HL-60 (cell line): ENCODE measurements at regions not wholly inside any gene's neighbourhood (a gene's known extent, or its start where the extent isn't known, plus 50 kb on each side); places are given as distances from the start of the nearest gene placed in this dataset.

ENCODE experiments used
- DNase-seq, 2 experiments: peaks; one replicate each; pipeline ENCODE4 v3.0.0-alpha.2; 2010 to 2020; ENCODE audit warnings: low read depth in 1 of 2, low spot score in 1 of 2
- H3K27ac ChIP-seq: fragments of 250-450 bp; sonication (Bioruptor Pico); replicated peaks from 2 replicates; pipeline ENCODE4 v1.5.1; 2020; ENCODE audit warnings: mild to moderate bottlenecking, moderate library complexity
- H3K27me3 ChIP-seq: fragments of 250-450 bp; sonication (Bioruptor Pico); 2 replicates; pipeline ENCODE4 v1.5.1; 2021; ENCODE audit warnings: mild to moderate bottlenecking, moderate library complexity; ENCODE audit not compliant: insufficient read depth, poor library complexity, severe bottlenecking
- H3K4me3 ChIP-seq: replicated peaks from 2 replicates; pipeline ENCODE4 v1.5.1; 2011; ENCODE audit warnings: mild to moderate bottlenecking, control low read depth, low read length; ENCODE audit not compliant: insufficient read depth
- GABPA ChIP-seq: IDR thresholded peaks from 2 replicates; pipeline ENCODE4 v1.6.1; 2012; ENCODE audit warnings: low read depth
- POLR2AphosphoS5 ChIP-seq: IDR thresholded peaks from 2 replicates; pipeline ENCODE4 v1.6.1; 2012; ENCODE audit warnings: low read depth
- REST ChIP-seq: IDR thresholded peaks from 2 replicates; pipeline ENCODE4 v1.6.1; 2012; ENCODE audit warnings: low read depth; ENCODE audit not compliant: insufficient replicate concordance
- SPI1 ChIP-seq: IDR thresholded peaks from 2 replicates; pipeline ENCODE4 v1.6.1; 2012; ENCODE audit warnings: low read depth, mild to moderate bottlenecking, borderline replicate concordance
- TF ChIP-seq, protein P1 (sequence below): IDR thresholded peaks from one replicate; pipeline ENCODE4 v1.5.1; 2011; ENCODE audit warnings: low read length, control low read depth, inconsistent platforms; ENCODE audit not compliant: insufficient read depth

- TF ChIP-seq SPI1 (no peak), REST (no peak), POLR2AphosphoS5 (no peak), GABPA (no peak)
- TF ChIP-seq, protein P1, sequence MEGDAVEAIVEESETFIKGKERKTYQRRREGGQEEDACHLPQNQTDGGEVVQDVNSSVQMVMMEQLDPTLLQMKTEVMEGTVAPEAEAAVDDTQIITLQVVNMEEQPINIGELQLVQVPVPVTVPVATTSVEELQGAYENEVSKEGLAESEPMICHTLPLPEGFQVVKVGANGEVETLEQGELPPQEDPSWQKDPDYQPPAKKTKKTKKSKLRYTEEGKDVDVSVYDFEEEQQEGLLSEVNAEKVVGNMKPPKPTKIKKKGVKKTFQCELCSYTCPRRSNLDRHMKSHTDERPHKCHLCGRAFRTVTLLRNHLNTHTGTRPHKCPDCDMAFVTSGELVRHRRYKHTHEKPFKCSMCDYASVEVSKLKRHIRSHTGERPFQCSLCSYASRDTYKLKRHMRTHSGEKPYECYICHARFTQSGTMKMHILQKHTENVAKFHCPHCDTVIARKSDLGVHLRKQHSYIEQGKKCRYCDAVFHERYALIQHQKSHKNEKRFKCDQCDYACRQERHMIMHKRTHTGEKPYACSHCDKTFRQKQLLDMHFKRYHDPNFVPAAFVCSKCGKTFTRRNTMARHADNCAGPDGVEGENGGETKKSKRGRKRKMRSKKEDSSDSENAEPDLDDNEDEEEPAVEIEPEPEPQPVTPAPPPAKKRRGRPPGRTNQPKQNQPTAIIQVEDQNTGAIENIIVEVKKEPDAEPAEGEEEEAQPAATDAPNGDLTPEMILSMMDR: no peak
- Histone ChIP-seq H3K27me3 (no peaks in the 10 kb centered on the region), H3K4me3 (no peak overlapping the region), H3K27ac (no peak overlapping the region)
- DNase-seq: no peak
Observed at GRCh38 chr2:150100336-150100735, 387.1 kb downstream of the RND3 start.

DNA sequence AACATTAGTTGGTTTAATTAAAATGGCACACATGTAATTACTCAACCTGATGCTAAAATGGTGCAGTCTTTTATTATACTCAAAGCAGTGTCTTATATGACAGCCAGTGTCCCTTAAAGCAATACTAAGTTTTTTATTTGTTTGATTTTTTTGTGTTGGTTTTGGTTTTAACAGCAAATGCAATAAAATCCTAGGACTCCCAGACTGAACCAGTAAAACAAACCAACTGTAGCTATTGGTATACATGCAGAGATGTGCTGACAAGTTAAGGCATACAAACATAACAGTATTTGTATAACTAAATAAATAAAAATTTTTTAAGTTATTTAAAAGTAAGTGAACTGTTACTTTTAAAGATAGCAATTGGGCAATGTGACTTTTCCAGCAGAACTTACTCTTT is 387.7 kb downstream of the RND3 start:
- Histone ChIP-seq H3K27ac (no peak overlapping the region), H3K4me3 (no peak overlapping the region), H3K27me3 (no peaks in the 10 kb centered on the region)
- no peak for DNase-seq
- no peak for TF ChIP-seq SPI1

GRCh38 chr2:150097901-150098531 is 389.5 kb downstream of the RND3 start:
- no peak for DNase-seq
- H3K27me3 ChIP-seq: no peaks in the 10 kb centered on the region
- H3K27ac ChIP-seq: no peak overlapping the region
- TF ChIP-seq GABPA: no peak
- TF ChIP-seq, protein P1: no peak
- TF ChIP-seq SPI1: no peak
- H3K4me3 ChIP-seq: no peak overlapping the region

DNA sequence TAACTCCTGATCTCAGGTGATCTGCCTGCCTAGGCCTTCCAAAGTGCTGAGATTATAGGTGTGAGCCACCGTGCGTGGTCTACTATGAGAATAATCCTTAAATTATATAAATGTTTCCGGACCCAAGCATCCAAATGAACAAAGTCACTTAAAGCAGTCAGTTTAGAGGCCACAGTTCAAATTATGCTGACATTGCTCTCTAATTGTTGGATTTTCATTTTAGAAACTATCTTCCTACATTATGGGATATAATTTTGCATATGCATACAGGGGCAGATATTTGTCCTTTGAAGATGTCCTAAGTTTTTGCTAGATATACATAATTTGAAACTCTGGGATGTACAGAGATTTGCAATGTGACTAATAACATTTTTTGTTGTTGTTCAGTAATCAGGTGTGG is 390.1 kb downstream of the RND3 start:
- TF ChIP-seq, protein P1: no peak
- no peak for TF ChIP-seq GABPA
- no peak for TF ChIP-seq REST
- TF ChIP-seq POLR2AphosphoS5: no peak
- TF ChIP-seq SPI1: no peak
- Histone ChIP-seq H3K27me3 (no peaks in the 10 kb centered on the region), H3K4me3 (no peak overlapping the region), H3K27ac (no peak overlapping the region)
- DNase-seq: no peak
